ENCODE measurements at regions not wholly inside any gene's neighbourhood (a gene's known extent, or its start where the extent isn't known, plus 50 kb on each side); places are given as distances from the start of the nearest gene placed in this dataset.

GRCh38 chr12:31865023-31865422, 94.2 kb upstream of the RESF1 start:
- Histone ChIP-seq H3K27ac (no peak overlapping the region), H4K20me1 (ENCODE audit: low read depth) (no peaks in the 10 kb centered on the region), H3K4me2 (no peak overlapping the region), H3K4me1 (no peaks in the 10 kb centered on the region), H3K79me2 (ENCODE audit: low read depth) (no peaks in the 10 kb centered on the region), H3K9me3 (ENCODE audit: low read depth) (no peaks in the 10 kb centered on the region), H3K4me3 (no peak overlapping the region), H3K27me3 (no peaks in the 10 kb centered on the region), H3K36me3 (no peaks in the 10 kb centered on the region), H3K9ac (no peak overlapping the region), H3F3A (ENCODE audit: low read depth) (no peaks in the 10 kb centered on the region), H2AFZ (replicated peaks) (no peak overlapping the region)
- no peak for TF ChIP-seq CTCF (IDR thresholded peaks at IDR 0.05)
- no peak for TF ChIP-seq EZH2phosphoT487 (IDR thresholded peaks at IDR 0.05)
- no peak for TF ChIP-seq EZH2 (IDR thresholded peaks at IDR 0.05)
- no peak overlapping the region for H3K4me3 Mint-ChIP-seq
- no peaks in the 10 kb centered on the region for H3K27me3 Mint-ChIP-seq (ENCODE audit: insufficient read depth, low read depth)
- no peak for DNase-seq (ENCODE audit: low spot score)
- peaks cover 3% of the 10 kb centered on the region for H3K9me3 Mint-ChIP-seq
- no peak overlapping the region for H3K27ac Mint-ChIP-seq
- no peaks in the 10 kb centered on the region for H3K36me3 Mint-ChIP-seq
- no peaks in the 10 kb centered on the region for H3K4me1 Mint-ChIP-seq

- Histone ChIP-seq H2AFZ (replicated peaks) (no peak overlapping the region), H3K4me2 (no peak overlapping the region), H3K4me1 (no peaks in the 10 kb centered on the region), H3K9ac (no peak overlapping the region), H3K4me3 (no peak overlapping the region), H3K27ac (no peak overlapping the region), H3K36me3 (no peaks in the 10 kb centered on the region), H3F3A (ENCODE audit: low read depth) (no peaks in the 10 kb centered on the region), H3K79me2 (ENCODE audit: low read depth) (no peaks in the 10 kb centered on the region), H3K27me3 (no peaks in the 10 kb centered on the region), H4K20me1 (ENCODE audit: low read depth) (no peaks in the 10 kb centered on the region), H3K9me3 (ENCODE audit: low read depth) (no peaks in the 10 kb centered on the region)
- Mint-ChIP-seq H3K9me3 (peaks cover 2% of the 10 kb centered on the region), H3K4me1 (no peaks in the 10 kb centered on the region), H3K36me3 (no peaks in the 10 kb centered on the region), H3K27me3 (ENCODE audit: insufficient read depth, low read depth) (no peaks in the 10 kb centered on the region), H3K27ac (no peak overlapping the region), H3K4me3 (no peak overlapping the region)
- DNase-seq (ENCODE audit: low spot score) = no peak
- TF ChIP-seq CTCF (IDR thresholded peaks at IDR 0.05) (no peak), EZH2phosphoT487 (IDR thresholded peaks at IDR 0.05) (no peak), EZH2 (IDR thresholded peaks at IDR 0.05) (no peak)
These were observed 97.9 kb upstream of the RESF1 start for GRCh38 chr12:31861360-31861759.

GRCh38 chr12:31860401-31860800, 98.8 kb upstream of the RESF1 start:
- Histone ChIP-seq H3F3A (ENCODE audit: low read depth) (no peaks in the 10 kb centered on the region), H3K4me2 (no peak overlapping the region), H2AFZ (replicated peaks) (no peak overlapping the region), H3K27me3 (no peaks in the 10 kb centered on the region), H3K4me3 (no peak overlapping the region), H3K79me2 (ENCODE audit: low read depth) (no peaks in the 10 kb centered on the region), H3K4me1 (no peaks in the 10 kb centered on the region), H4K20me1 (ENCODE audit: low read depth) (no peaks in the 10 kb centered on the region), H3K36me3 (no peaks in the 10 kb centered on the region), H3K9me3 (ENCODE audit: low read depth) (no peaks in the 10 kb centered on the region), H3K9ac (no peak overlapping the region), H3K27ac (no peak overlapping the region)
- Mint-ChIP-seq H3K27me3 (ENCODE audit: insufficient read depth, low read depth) (no peaks in the 10 kb centered on the region), H3K27ac (no peak overlapping the region), H3K9me3 (no peaks in the 10 kb centered on the region), H3K4me1 (no peaks in the 10 kb centered on the region), H3K36me3 (no peaks in the 10 kb centered on the region), H3K4me3 (no peak overlapping the region)
- TF ChIP-seq CTCF (IDR thresholded peaks at IDR 0.05) = no peak
- TF ChIP-seq EZH2 (IDR thresholded peaks at IDR 0.05) = no peak
- TF ChIP-seq EZH2phosphoT487 (IDR thresholded peaks at IDR 0.05) = no peak
- no peak for DNase-seq (ENCODE audit: low spot score)

All from neural progenitor cell (in vitro differentiated cells).